Esophagus muscularis mucosa (tissue), 4 donors: ENCODE measurements at regions not wholly inside any gene's neighbourhood (a gene's known extent, or its start where the extent isn't known, plus 50 kb on each side); places are given as distances from the start of the nearest gene placed in this dataset.
A peak's percentile ranks its signal among the peaks of the same experiment; 100 is the strongest.

Source experiments
- DNase-seq: peaks from one replicate; pipeline ENCODE4 v3.0.0-alpha.2; 2017; ENCODE audit errors: extremely low spot score
- H3K27ac ChIP-seq, 4 donors: fragments of 200-600 bp; sonication (generic); replicated peaks in 1 of 4; 1 replicate in 3 of 4; 2 replicates in 1 of 4; pipeline ENCODE4 v1.5.1; 2016 to 2019; ENCODE audit warnings: mild to moderate bottlenecking in 1 of 4
- H3K27me3 ChIP-seq, 4 donors: fragments of 200-600 bp; sonication (generic); one replicate each; pipeline versions ENCODE4 v1.5.1 to v1.6.0; 2016 to 2019
- H3K36me3 ChIP-seq, 4 donors: fragments of 200-600 bp; sonication (generic); one replicate each; pipeline ENCODE4 v1.5.1; 2016 to 2019
- H3K4me1 ChIP-seq, 4 donors: fragments of 200-600 bp; sonication (generic); one replicate each; pipeline ENCODE4 v1.5.1; 2016 to 2019
- H3K4me3 ChIP-seq, 4 donors: fragments of 200-600 bp; sonication (generic); 1 replicate in 2 of 4; 2 replicates in 2 of 4; pipeline ENCODE4 v1.5.1; 2016 to 2019; ENCODE audit warnings: mild to moderate bottlenecking in 4 of 4, moderate library complexity in 1 of 4
- H3K9me3 ChIP-seq, 4 donors: fragments of 200-600 bp; sonication (generic); 1 replicate in 3 of 4; 2 replicates in 1 of 4; pipeline ENCODE4 v1.5.1; 2016 to 2019
- EP300 ChIP-seq: sonication (generic); formaldehyde crosslinking; IDR thresholded peaks from one replicate; pipeline ENCODE4 v1.6.1; 2017; ENCODE audit warnings: antibody characterized with exemption
- POLR2A ChIP-seq: fragments of 450-650 bp; IDR thresholded peaks from one replicate; pipeline ENCODE4 v1.6.1; 2017; ENCODE audit warnings: antibody characterized with exemption, moderate library complexity, mild to moderate bottlenecking, low read depth
- POLR2AphosphoS5 ChIP-seq, 2 donors: sonication (generic); formaldehyde crosslinking; IDR thresholded peaks; one replicate each; pipeline ENCODE4 v1.6.1; 2017; ENCODE audit warnings: antibody characterized with exemption in 2 of 2
- WGBS: methylation state at CpG from one replicate; pipeline ENCODE4 v1.1.5; 2018; 5-methylcytosine and 5-hydroxymethylcytosine counted together
- intact Hi-C: fragments of 100-400 bp; cut with DNase I; formaldehyde crosslinking; loops from one replicate; pipeline ENCODE4 v1.15.1; 2023
- TF ChIP-seq, protein P1 (sequence below), 3 experiments: fragments of 200-600 bp in 2 of 3; fragments of 450-650 bp in 1 of 3; sonication (generic) in 2 of 3; IDR thresholded peaks; one replicate each; pipeline ENCODE4 v1.5.1; 2017 to 2019; ENCODE audit warnings: antibody characterized with exemption in 3 of 3, mild to moderate bottlenecking in 2 of 3, moderate library complexity in 1 of 3

- WGBS = 83% methylated on average over 4 of the region's 4 CpGs
- Histone ChIP-seq H3K9me3 (no peaks in the 10 kb centered on the region), H3K36me3 (no peaks in the 10 kb centered on the region), H3K27me3 (no peaks in the 10 kb centered on the region), H3K27ac (no peak overlapping the region), H3K4me1 (no peaks in the 10 kb centered on the region), H3K4me3 (no peak overlapping the region)
- DNase-seq = peak; percentile 60
- intact Hi-C loops = no loop called here
- TF ChIP-seq EP300 = no peak
- TF ChIP-seq, protein P1, sequence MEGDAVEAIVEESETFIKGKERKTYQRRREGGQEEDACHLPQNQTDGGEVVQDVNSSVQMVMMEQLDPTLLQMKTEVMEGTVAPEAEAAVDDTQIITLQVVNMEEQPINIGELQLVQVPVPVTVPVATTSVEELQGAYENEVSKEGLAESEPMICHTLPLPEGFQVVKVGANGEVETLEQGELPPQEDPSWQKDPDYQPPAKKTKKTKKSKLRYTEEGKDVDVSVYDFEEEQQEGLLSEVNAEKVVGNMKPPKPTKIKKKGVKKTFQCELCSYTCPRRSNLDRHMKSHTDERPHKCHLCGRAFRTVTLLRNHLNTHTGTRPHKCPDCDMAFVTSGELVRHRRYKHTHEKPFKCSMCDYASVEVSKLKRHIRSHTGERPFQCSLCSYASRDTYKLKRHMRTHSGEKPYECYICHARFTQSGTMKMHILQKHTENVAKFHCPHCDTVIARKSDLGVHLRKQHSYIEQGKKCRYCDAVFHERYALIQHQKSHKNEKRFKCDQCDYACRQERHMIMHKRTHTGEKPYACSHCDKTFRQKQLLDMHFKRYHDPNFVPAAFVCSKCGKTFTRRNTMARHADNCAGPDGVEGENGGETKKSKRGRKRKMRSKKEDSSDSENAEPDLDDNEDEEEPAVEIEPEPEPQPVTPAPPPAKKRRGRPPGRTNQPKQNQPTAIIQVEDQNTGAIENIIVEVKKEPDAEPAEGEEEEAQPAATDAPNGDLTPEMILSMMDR (IDR thresholded peaks at IDR 0.05) = no peak
- no peak for TF ChIP-seq POLR2A
- TF ChIP-seq POLR2AphosphoS5 (IDR thresholded peaks at IDR 0.05) = no peak
These were observed 314.9 kb downstream of the DRD1 start for GRCh38 chr5:175129121-175129520.

DNA sequence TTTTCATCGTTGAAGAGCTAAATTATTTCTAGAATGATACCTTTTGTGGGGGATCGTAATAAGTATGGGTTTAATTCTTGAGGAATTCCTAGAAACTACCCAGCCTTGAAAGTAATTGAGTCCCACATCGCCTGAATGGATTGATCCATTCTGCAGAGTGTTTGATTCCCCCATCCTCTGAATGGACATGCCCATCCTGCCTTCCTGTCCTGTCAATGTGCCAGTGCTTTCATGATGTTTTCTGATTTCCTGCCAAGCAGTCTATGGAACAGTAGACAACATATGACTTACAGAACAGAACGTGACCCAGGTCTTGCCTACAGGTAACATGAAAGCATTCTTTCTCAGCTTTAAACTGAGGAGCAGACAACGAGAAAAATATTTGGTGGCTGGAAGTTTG is 319.2 kb downstream of the DRD1 start:
- intact Hi-C loops = no loop called here
- no peaks in the 10 kb centered on the region for H3K36me3 ChIP-seq
- H3K27ac ChIP-seq = no peak overlapping the region
- no peak for TF ChIP-seq POLR2AphosphoS5 (IDR thresholded peaks at IDR 0.05)
- TF ChIP-seq POLR2A = no peak
- TF ChIP-seq, protein P1 (IDR thresholded peaks at IDR 0.05) = no peak
- TF ChIP-seq EP300 = no peak
- H3K9me3 ChIP-seq = no peaks in the 10 kb centered on the region
- no peaks in the 10 kb centered on the region for H3K4me1 ChIP-seq
- no peak overlapping the region for H3K4me3 ChIP-seq
- no peak for DNase-seq
- H3K27me3 ChIP-seq = no peaks in the 10 kb centered on the region
- 71% methylated on average over 5 of the region's 5 CpGs for WGBS

GRCh38 chr5:175124251-175124813 is 319.6 kb downstream of the DRD1 start:
- H3K27me3 ChIP-seq = no peaks in the 10 kb centered on the region
- H3K36me3 ChIP-seq = no peaks in the 10 kb centered on the region
- H3K9me3 ChIP-seq = no peaks in the 10 kb centered on the region
- H3K4me3 ChIP-seq = no peak overlapping the region
- TF ChIP-seq EP300 = no peak
- TF ChIP-seq POLR2AphosphoS5 (IDR thresholded peaks at IDR 0.05) = no peak
- WGBS = 86% methylated on average over 4 of the region's 4 CpGs
- H3K27ac ChIP-seq = no peak overlapping the region
- intact Hi-C loops = no loop called here
- H3K4me1 ChIP-seq = no peaks in the 10 kb centered on the region
- peak; percentile 77 for DNase-seq

DNA sequence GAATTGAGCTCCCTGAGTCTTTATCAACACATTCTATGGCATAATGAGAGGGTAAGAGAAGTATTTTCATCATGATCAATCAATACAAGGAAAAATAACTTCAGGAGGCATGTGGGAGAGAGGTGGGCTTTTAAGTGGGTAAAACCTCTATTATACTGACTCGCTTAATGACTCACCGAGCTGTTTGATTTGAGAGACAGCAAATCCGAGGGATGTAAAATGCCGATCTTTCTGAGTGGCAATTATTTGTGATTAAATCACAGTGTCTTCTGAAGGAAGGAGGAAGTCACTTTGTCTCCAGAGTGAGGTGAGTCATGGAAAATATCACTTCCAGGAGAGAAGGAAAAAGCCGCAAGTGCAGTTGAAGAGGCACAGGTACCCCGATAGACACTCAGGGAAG is 320.4 kb downstream of the DRD1 start:
- no peaks in the 10 kb centered on the region for H3K4me1 ChIP-seq
- intact Hi-C loops = no loop called here
- DNase-seq = peak; percentile 21
- TF ChIP-seq, protein P1 (IDR thresholded peaks at IDR 0.05) = no peak
- no peak for TF ChIP-seq EP300
- TF ChIP-seq POLR2AphosphoS5 (IDR thresholded peaks at IDR 0.05) = no peak
- TF ChIP-seq POLR2A = no peak
- H3K9me3 ChIP-seq = no peaks in the 10 kb centered on the region
- no peaks in the 10 kb centered on the region for H3K36me3 ChIP-seq
- H3K27ac ChIP-seq = no peak overlapping the region
- no peak overlapping the region for H3K4me3 ChIP-seq
- 86% methylated on average over 6 of the region's 6 CpGs for WGBS
- H3K27me3 ChIP-seq = no peaks in the 10 kb centered on the region

- H3K27ac ChIP-seq = no peak overlapping the region
- intact Hi-C loops = no loop called here
- H3K27me3 ChIP-seq = no peaks in the 10 kb centered on the region
- no peak for DNase-seq
- H3K4me1 ChIP-seq = no peaks in the 10 kb centered on the region
- WGBS = 87% methylated on average over 2 of the region's 2 CpGs
- H3K4me3 ChIP-seq = no peak overlapping the region
- TF ChIP-seq POLR2AphosphoS5 (IDR thresholded peaks at IDR 0.05) (no peak), EP300 (no peak), POLR2A (no peak)
- TF ChIP-seq, protein P1 (IDR thresholded peaks at IDR 0.05) = no peak
- no peaks in the 10 kb centered on the region for H3K9me3 ChIP-seq
- no peaks in the 10 kb centered on the region for H3K36me3 ChIP-seq
These were observed 322.5 kb downstream of the DRD1 start for GRCh38 chr5:175121457-175121856.
